ENCODE measurements at regions not wholly inside any gene's neighbourhood (a gene's known extent, or its start where the extent isn't known, plus 50 kb on each side); places are given as distances from the start of the nearest gene placed in this dataset.

GRCh38 chr22:47625013-47625385, 862.5 kb downstream of the TBC1D22A start:
- Histone ChIP-seq H3K27ac (no peak overlapping the region), H3K9me3 (no peaks in the 10 kb centered on the region), H3K27me3 (no peaks in the 10 kb centered on the region), H3K36me3 (no peaks in the 10 kb centered on the region), H3K4me1 (no peaks in the 10 kb centered on the region), H3K4me3 (no peak overlapping the region)
- DNase-seq (ENCODE audit: low spot score) = peak; percentile 53
- TF ChIP-seq CTCF (IDR thresholded peaks at IDR 0.05) = no peak

- no peaks in the 10 kb centered on the region for H3K27me3 ChIP-seq
- no peaks in the 10 kb centered on the region for H3K36me3 ChIP-seq
- H3K4me1 ChIP-seq = no peaks in the 10 kb centered on the region
- DNase-seq (ENCODE audit: low spot score) = peak; percentile 52
- H3K4me3 ChIP-seq = no peak overlapping the region
- H3K27ac ChIP-seq = no peak overlapping the region
- no peaks in the 10 kb centered on the region for H3K9me3 ChIP-seq
- TF ChIP-seq CTCF (IDR thresholded peaks at IDR 0.05) = no peak
Measured at GRCh38 chr22:47624252-47625012, 862.0 kb downstream of the TBC1D22A start.

- DNase-seq (ENCODE audit: low spot score) = peak; percentile 26
- no peaks in the 10 kb centered on the region for H3K4me1 ChIP-seq
- no peak for TF ChIP-seq CTCF (IDR thresholded peaks at IDR 0.05)
- no peak overlapping the region for H3K27ac ChIP-seq
- no peaks in the 10 kb centered on the region for H3K9me3 ChIP-seq
- no peaks in the 10 kb centered on the region for H3K27me3 ChIP-seq
- no peaks in the 10 kb centered on the region for H3K36me3 ChIP-seq
- H3K4me3 ChIP-seq = no peak overlapping the region
Measured at GRCh38 chr22:47623763-47624148, 861.3 kb downstream of the TBC1D22A start.

GRCh38 chr22:47623066-47623762, 860.8 kb downstream of the TBC1D22A start:
- no peaks in the 10 kb centered on the region for H3K36me3 ChIP-seq
- H3K4me3 ChIP-seq = no peak overlapping the region
- no peaks in the 10 kb centered on the region for H3K9me3 ChIP-seq
- peak; percentile 47 for DNase-seq (ENCODE audit: low spot score)
- no peaks in the 10 kb centered on the region for H3K4me1 ChIP-seq
- H3K27me3 ChIP-seq = no peaks in the 10 kb centered on the region
- H3K27ac ChIP-seq = no peak overlapping the region
- TF ChIP-seq CTCF (IDR thresholded peaks at IDR 0.05) = no peak

GRCh38 chr22:47622541-47622940, 860.1 kb downstream of the TBC1D22A start:
- Histone ChIP-seq H3K36me3 (no peaks in the 10 kb centered on the region), H3K4me3 (no peak overlapping the region), H3K27me3 (no peaks in the 10 kb centered on the region), H3K9me3 (no peaks in the 10 kb centered on the region), H3K4me1 (no peaks in the 10 kb centered on the region), H3K27ac (no peak overlapping the region)
- peak; percentile 26 for DNase-seq (ENCODE audit: low spot score)
- no peak for TF ChIP-seq CTCF (IDR thresholded peaks at IDR 0.05)

Measured in right atrium auricular region (tissue), 2 donors.